Middle frontal gyrus (tissue), 1 donor: ENCODE measurements at regions not wholly inside any gene's neighbourhood (a gene's known extent, or its start where the extent isn't known, plus 50 kb on each side); places are given as distances from the start of the nearest gene placed in this dataset.

Experiments
- DNase-seq: peaks from one replicate; pipeline ENCODE4 v3.0.0-alpha.2; 2015; ENCODE audit warnings: low spot score; ENCODE audit errors: extremely low spot score

- DNase-seq = no peak
These were observed 90.8 kb upstream of the PGBD5 start for GRCh38 chr1:230516889-230517288.

- DNase-seq = no peak
These were observed 89.5 kb upstream of the PGBD5 start for GRCh38 chr1:230515451-230516145.

- DNase-seq = no peak
These were observed 84.4 kb upstream of the PGBD5 start for GRCh38 chr1:230510496-230510895.

GRCh38 chr1:230509281-230509977 lies 83.3 kb upstream of the PGBD5 start:
- DNase-seq = no peak

GRCh38 chr1:230507666-230508402 lies 81.7 kb upstream of the PGBD5 start:
- DNase-seq = peak; percentile 14

GRCh38 chr1:230507236-230507635 lies 81.1 kb upstream of the PGBD5 start:
- no peak for DNase-seq

- DNase-seq = no peak
These were observed 80.3 kb upstream of the PGBD5 start for GRCh38 chr1:230506451-230506850.

GRCh38 chr1:230504310-230504709 lies 78.2 kb upstream of the PGBD5 start:
- DNase-seq = no peak

GRCh38 chr1:230503726-230504125 lies 77.6 kb upstream of the PGBD5 start:
- no peak for DNase-seq

- no peak for DNase-seq
These were observed 76.9 kb upstream of the PGBD5 start for GRCh38 chr1:230502996-230503395.

GRCh38 chr1:230502306-230502705 lies 76.2 kb upstream of the PGBD5 start:
- DNase-seq = no peak

- no peak for DNase-seq
These were observed 75.7 kb upstream of the PGBD5 start for GRCh38 chr1:230501849-230502248.

- no peak for DNase-seq
These were observed 75.1 kb upstream of the PGBD5 start for GRCh38 chr1:230501242-230501641.

GRCh38 chr1:230500063-230500462 lies 73.9 kb upstream of the PGBD5 start:
- no peak for DNase-seq

GRCh38 chr1:230499496-230499895 lies 73.4 kb upstream of the PGBD5 start:
- DNase-seq = no peak

- DNase-seq = no peak
These were observed 72.6 kb upstream of the PGBD5 start for GRCh38 chr1:230498704-230499103.

- DNase-seq = no peak
These were observed 70.3 kb upstream of the PGBD5 start for GRCh38 chr1:230496451-230496850.

- DNase-seq = peak; percentile 21
These were observed 69.8 kb upstream of the PGBD5 start for GRCh38 chr1:230495891-230496385.

GRCh38 chr1:230495076-230495475 lies 68.9 kb upstream of the PGBD5 start:
- peak; percentile 5 for DNase-seq

GRCh38 chr1:230494514-230494913 lies 68.4 kb upstream of the PGBD5 start:
- no peak for DNase-seq

- DNase-seq = no peak
These were observed 67.9 kb upstream of the PGBD5 start for GRCh38 chr1:230494026-230494425.

- no peak for DNase-seq
These were observed 67.1 kb upstream of the PGBD5 start for GRCh38 chr1:230493264-230493663.
